ENCODE measurements at regions not wholly inside any gene's neighbourhood (a gene's known extent, or its start where the extent isn't known, plus 50 kb on each side); places are given as distances from the start of the nearest gene placed in this dataset.

- H3K36me3 ChIP-seq (ENCODE audit: insufficient read depth, low read length): no peaks in the 10 kb centered on the region
- Mint-ChIP-seq H3K27ac (no peak overlapping the region), H3K9me3 (no peaks in the 10 kb centered on the region), H3K36me3 (ENCODE audit: low read depth) (no peaks in the 10 kb centered on the region), H3K4me1 (ENCODE audit: low read depth) (no peaks in the 10 kb centered on the region), H3K27me3 (peaks cover 19% of the 10 kb centered on the region), H3K4me3 (no peak overlapping the region)
- peaks cover 0 to 4% of the 10 kb centered on the region in 2 experiments for H3K9me3 ChIP-seq (ENCODE audit: control insufficient read depth in 1 of 2, insufficient read depth in 1 of 2, low read length in 2 of 2)
- ATAC-seq (ENCODE audit: poor library complexity) (no peak), DNase-seq (no peak)
- no peak overlapping the region for H3K4me3 ChIP-seq (ENCODE audit: low read length)
- no peaks in the 10 kb centered on the region for H3K4me1 ChIP-seq (ENCODE audit: insufficient read depth, low read length)
- CTCF ChIA-PET: no interaction called here
- intact Hi-C loops (cut with DNase I, micrococcal nuclease): no loop called here
- POLR2A ChIA-PET: no interaction called here
- no peaks in the 10 kb centered on the region for H3K27me3 ChIP-seq (ENCODE audit: control insufficient read depth in 1 of 2, insufficient read depth in 2 of 2, low read length in 2 of 2)
- TF ChIP-seq, protein P1, sequence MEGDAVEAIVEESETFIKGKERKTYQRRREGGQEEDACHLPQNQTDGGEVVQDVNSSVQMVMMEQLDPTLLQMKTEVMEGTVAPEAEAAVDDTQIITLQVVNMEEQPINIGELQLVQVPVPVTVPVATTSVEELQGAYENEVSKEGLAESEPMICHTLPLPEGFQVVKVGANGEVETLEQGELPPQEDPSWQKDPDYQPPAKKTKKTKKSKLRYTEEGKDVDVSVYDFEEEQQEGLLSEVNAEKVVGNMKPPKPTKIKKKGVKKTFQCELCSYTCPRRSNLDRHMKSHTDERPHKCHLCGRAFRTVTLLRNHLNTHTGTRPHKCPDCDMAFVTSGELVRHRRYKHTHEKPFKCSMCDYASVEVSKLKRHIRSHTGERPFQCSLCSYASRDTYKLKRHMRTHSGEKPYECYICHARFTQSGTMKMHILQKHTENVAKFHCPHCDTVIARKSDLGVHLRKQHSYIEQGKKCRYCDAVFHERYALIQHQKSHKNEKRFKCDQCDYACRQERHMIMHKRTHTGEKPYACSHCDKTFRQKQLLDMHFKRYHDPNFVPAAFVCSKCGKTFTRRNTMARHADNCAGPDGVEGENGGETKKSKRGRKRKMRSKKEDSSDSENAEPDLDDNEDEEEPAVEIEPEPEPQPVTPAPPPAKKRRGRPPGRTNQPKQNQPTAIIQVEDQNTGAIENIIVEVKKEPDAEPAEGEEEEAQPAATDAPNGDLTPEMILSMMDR (IDR thresholded peaks at IDR 0.05): no peak
- no peak overlapping the region for H3K27ac ChIP-seq (ENCODE audit: low read depth in 1 of 2, low read length in 2 of 2)
These were observed 89.9 kb upstream of the TCF21 start for GRCh38 chr6:133799043-133799442.

- Histone ChIP-seq H3K4me1 (ENCODE audit: insufficient read depth, low read length) (no peaks in the 10 kb centered on the region), H3K27ac (ENCODE audit: low read depth in 1 of 2, low read length in 2 of 2) (no peak overlapping the region), H3K9me3 (ENCODE audit: control insufficient read depth in 1 of 2, insufficient read depth in 1 of 2, low read length in 2 of 2) (peaks cover 0 to 4% of the 10 kb centered on the region in 2 experiments), H3K4me3 (ENCODE audit: low read length) (no peak overlapping the region), H3K27me3 (ENCODE audit: control insufficient read depth in 1 of 2, insufficient read depth in 2 of 2, low read length in 2 of 2) (peaks cover 0 to 5% of the 10 kb centered on the region in 2 experiments), H3K36me3 (ENCODE audit: insufficient read depth, low read length) (no peaks in the 10 kb centered on the region)
- ChIA-PET POLR2A (no interaction called here), CTCF (interaction anchor here (1.0 kb wide), 1 partner anchor 14 kb away, joined by 3 read pairs; no protein-coding TSS in a partner anchor)
- no peak overlapping the region for H3K4me3 Mint-ChIP-seq
- no peaks in the 10 kb centered on the region for H3K9me3 Mint-ChIP-seq
- H3K36me3 Mint-ChIP-seq (ENCODE audit: low read depth): no peaks in the 10 kb centered on the region
- no peak for ATAC-seq (ENCODE audit: poor library complexity)
- H3K27ac Mint-ChIP-seq: no peak overlapping the region
- TF ChIP-seq, protein P1 (IDR thresholded peaks at IDR 0.05): no peak
- H3K27me3 Mint-ChIP-seq: peaks cover 47% of the 10 kb centered on the region
- H3K4me1 Mint-ChIP-seq (ENCODE audit: low read depth): no peaks in the 10 kb centered on the region
- no peak for DNase-seq
- intact Hi-C loops (cut with DNase I, micrococcal nuclease): no loop called here
These were observed 86.1 kb upstream of the TCF21 start for GRCh38 chr6:133802861-133803260.

DNA sequence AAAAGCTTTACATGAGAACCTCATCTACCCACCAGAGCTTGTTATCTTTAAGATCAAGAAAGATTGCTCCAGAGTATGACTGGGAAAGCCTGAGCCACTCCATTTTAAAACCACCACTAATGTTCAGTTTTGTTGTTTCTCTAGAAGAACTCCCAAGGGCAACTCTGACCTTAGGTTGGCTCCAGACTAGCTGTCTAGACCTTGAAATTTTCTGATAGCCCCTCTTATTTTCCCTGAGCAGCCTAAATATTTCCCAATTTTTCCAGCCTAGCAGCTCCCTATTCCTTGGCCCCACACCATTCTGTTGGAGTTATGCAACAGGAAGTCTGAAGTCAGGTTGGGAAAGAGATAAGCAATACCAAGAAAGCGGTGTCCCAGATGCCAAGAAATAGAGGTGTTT, 84.6 kb upstream of the TCF21 start:
- ChIA-PET POLR2A (no interaction called here), CTCF (interaction anchor here (1.5 kb wide), 1 partner anchor 12 kb away, joined by 5 read pairs; no protein-coding TSS in a partner anchor)
- Histone ChIP-seq H3K4me3 (ENCODE audit: low read length) (no peak overlapping the region), H3K4me1 (ENCODE audit: insufficient read depth, low read length) (no peaks in the 10 kb centered on the region), H3K27me3 (ENCODE audit: control insufficient read depth in 1 of 2, insufficient read depth in 2 of 2, low read length in 2 of 2) (peaks cover 0 to 5% of the 10 kb centered on the region in 2 experiments), H3K27ac (ENCODE audit: low read depth in 1 of 2, low read length in 2 of 2) (no peak overlapping the region), H3K9me3 (ENCODE audit: control insufficient read depth in 1 of 2, insufficient read depth in 1 of 2, low read length in 2 of 2) (peaks cover 0 to 4% of the 10 kb centered on the region in 2 experiments), H3K36me3 (ENCODE audit: insufficient read depth, low read length) (no peaks in the 10 kb centered on the region)
- DNase-seq (no peak), ATAC-seq (ENCODE audit: poor library complexity) (no peak)
- H3K4me1 Mint-ChIP-seq (ENCODE audit: low read depth): no peaks in the 10 kb centered on the region
- intact Hi-C loops (cut with DNase I, micrococcal nuclease): no loop called here
- no peaks in the 10 kb centered on the region for H3K9me3 Mint-ChIP-seq
- H3K36me3 Mint-ChIP-seq (ENCODE audit: low read depth): no peaks in the 10 kb centered on the region
- H3K4me3 Mint-ChIP-seq: no peak overlapping the region
- no peak overlapping the region for H3K27ac Mint-ChIP-seq
- peaks cover 50% of the 10 kb centered on the region for H3K27me3 Mint-ChIP-seq
- TF ChIP-seq, protein P1 (IDR thresholded peaks at IDR 0.05): no peak
